GM13977 (cell line): ENCODE measurements at regions not wholly inside any gene's neighbourhood (a gene's known extent, or its start where the extent isn't known, plus 50 kb on each side); places are given as distances from the start of the nearest gene placed in this dataset.

ENCODE experiments used
- DNase-seq: peaks from one replicate; pipeline ENCODE4 v3.0.0; 2012; ENCODE audit warnings: low spot score
- CTCF ChIP-seq: IDR thresholded peaks from 2 replicates; pipeline ENCODE4 v1.5.1; 2012; ENCODE audit warnings: mild to moderate bottlenecking, control low read depth; ENCODE audit not compliant: insufficient read depth; ENCODE audit errors: extremely low read depth, missing control alignments
- in situ Hi-C: fragments of 300-500 bp; cut with MboI; formaldehyde crosslinking; loops from one replicate; pipeline ENCODE4 v1.12.0; 2022; ENCODE audit warnings: low sequenced_read_pairs, low pct_unique_long_range_greater_than_20kb, mixed read lengths, inconsistent platforms; ENCODE audit not compliant: unreplicated experiment

DNA sequence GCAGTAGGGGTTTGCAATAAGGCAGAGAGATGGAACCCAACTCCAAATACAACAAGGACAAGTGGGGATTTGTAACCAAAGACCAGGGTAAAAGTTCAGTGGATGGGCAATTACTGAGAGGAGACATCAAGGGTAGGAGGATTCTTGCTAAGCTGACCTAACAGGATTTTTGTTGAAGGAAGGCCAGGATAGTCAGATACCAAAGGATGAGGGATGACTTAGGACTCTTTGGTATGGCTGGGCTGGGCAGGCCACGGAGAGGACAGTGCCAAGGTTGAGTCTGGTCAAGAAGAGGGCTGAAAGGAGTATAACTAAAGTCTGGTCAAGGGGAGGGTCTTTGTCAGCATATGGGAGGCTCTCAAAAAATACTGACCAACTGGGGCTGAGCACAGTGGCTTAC is 85.3 kb upstream of the UBE2E2 start:
- TF ChIP-seq CTCF = no peak
- no peak for DNase-seq
- in situ Hi-C loops = no loop called here

GRCh38 chr3:23127196-23127595 is 75.9 kb upstream of the UBE2E2 start:
- in situ Hi-C loops = no loop called here
- DNase-seq = no peak

GRCh38 chr3:23128655-23129054 is 74.5 kb upstream of the UBE2E2 start:
- in situ Hi-C loops = no loop called here
- no peak for TF ChIP-seq CTCF
- no peak for DNase-seq

More at GRCh38 chr3:23127196-23127595, 75.9 kb upstream of the UBE2E2 start:
- TF ChIP-seq CTCF = no peak

DNA sequence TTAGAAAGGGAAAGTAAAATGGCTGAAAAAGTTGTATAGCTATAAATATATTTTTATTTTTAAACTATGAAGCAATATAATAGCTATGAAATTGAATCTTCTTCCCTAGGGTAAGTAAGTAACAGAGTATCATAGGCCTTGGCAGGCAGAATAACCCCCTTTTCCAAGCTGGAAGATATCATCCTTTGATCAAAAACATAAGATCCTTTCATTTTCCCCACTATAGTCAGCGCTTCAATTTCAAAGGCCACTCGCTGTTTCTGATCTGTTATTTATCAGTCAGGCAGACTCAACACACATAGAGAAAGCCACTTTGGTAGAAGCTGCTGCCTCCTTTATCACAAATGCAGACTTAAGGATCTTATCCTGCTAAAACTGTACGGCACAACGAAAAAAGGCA is 74.0 kb upstream of the UBE2E2 start:
- no peak for DNase-seq
- in situ Hi-C loops = no loop called here
- no peak for TF ChIP-seq CTCF

DNA sequence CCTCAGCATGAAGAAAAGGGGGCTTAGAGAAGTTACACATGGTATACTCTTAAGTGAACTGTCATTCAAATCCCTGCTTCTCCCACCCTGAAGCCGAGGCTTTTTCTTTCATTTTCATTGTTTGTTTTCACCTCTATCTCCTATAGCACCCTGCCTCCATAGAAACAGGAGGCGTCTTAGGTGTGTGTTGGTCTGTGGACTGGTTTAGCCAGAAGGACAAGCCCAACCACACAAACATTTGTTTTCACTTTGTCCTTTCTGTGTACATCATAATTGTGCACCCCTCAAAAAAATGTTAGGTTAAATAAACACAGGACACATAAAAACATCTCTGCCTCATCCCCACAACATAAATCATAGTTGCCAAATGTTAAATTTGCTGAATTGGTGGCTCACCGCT is 73.3 kb upstream of the UBE2E2 start:
- TF ChIP-seq CTCF = no peak
- DNase-seq = no peak

GRCh38 chr3:23130406-23130805 is 72.7 kb upstream of the UBE2E2 start:
- no peak for TF ChIP-seq CTCF
- in situ Hi-C loops = no loop called here
- no peak for DNase-seq

More for the DNA sequence above, 73.3 kb upstream of the UBE2E2 start:
- in situ Hi-C loops = no loop called here
